ENCODE measurements at regions not wholly inside any gene's neighbourhood (a gene's known extent, or its start where the extent isn't known, plus 50 kb on each side); places are given as distances from the start of the nearest gene placed in this dataset.

- Histone ChIP-seq H3K4me1 (no peaks in the 10 kb centered on the region), H3K36me3 (no peaks in the 10 kb centered on the region), H3K27me3 (no peaks in the 10 kb centered on the region), H3K27ac (no peak overlapping the region), H3K9me3 (no peaks in the 10 kb centered on the region), H3K4me3 (no peak overlapping the region), H3K9ac (ENCODE audit: low read depth in 2 of 2, low read length in 2 of 2) (no peak overlapping the region)
- no peak for DNase-seq
- no peak for TF ChIP-seq CTCF (IDR thresholded peaks at IDR 0.05)
- intact Hi-C loops (cut with DNase I): no loop called here
These were observed 1182.0 kb upstream of the PABPC4L start for GRCh38 chr4:135383356-135384288.

GRCh38 chr4:135382280-135382959 lies 1180.8 kb upstream of the PABPC4L start:
- no peak overlapping the region for H3K9ac ChIP-seq (ENCODE audit: low read depth in 2 of 2, low read length in 2 of 2)
- no peaks in the 10 kb centered on the region for H3K9me3 ChIP-seq
- H3K4me3 ChIP-seq: no peak overlapping the region
- no peak for TF ChIP-seq CTCF (IDR thresholded peaks at IDR 0.05)
- no peaks in the 10 kb centered on the region for H3K36me3 ChIP-seq
- H3K4me1 ChIP-seq: no peaks in the 10 kb centered on the region
- no peaks in the 10 kb centered on the region for H3K27me3 ChIP-seq
- intact Hi-C loops (cut with DNase I): no loop called here
- no peak for DNase-seq
- no peak overlapping the region for H3K27ac ChIP-seq

- no peak for TF ChIP-seq CTCF (IDR thresholded peaks at IDR 0.05)
- Histone ChIP-seq H3K27ac (no peak overlapping the region), H3K4me3 (no peak overlapping the region), H3K9ac (ENCODE audit: low read depth in 2 of 2, low read length in 2 of 2) (no peak overlapping the region), H3K27me3 (no peaks in the 10 kb centered on the region), H3K36me3 (no peaks in the 10 kb centered on the region), H3K4me1 (no peaks in the 10 kb centered on the region), H3K9me3 (no peaks in the 10 kb centered on the region)
- intact Hi-C loops (cut with DNase I): no loop called here
- DNase-seq: no peak
These were observed 1170.5 kb upstream of the PABPC4L start for GRCh38 chr4:135372131-135372530.

GRCh38 chr4:135371137-135371536 lies 1169.5 kb upstream of the PABPC4L start:
- H3K4me1 ChIP-seq: no peaks in the 10 kb centered on the region
- DNase-seq: no peak
- no peaks in the 10 kb centered on the region for H3K36me3 ChIP-seq
- intact Hi-C loops (cut with DNase I): no loop called here
- H3K27ac ChIP-seq: no peak overlapping the region
- no peaks in the 10 kb centered on the region for H3K27me3 ChIP-seq
- no peak overlapping the region for H3K9ac ChIP-seq (ENCODE audit: low read depth in 2 of 2, low read length in 2 of 2)
- H3K9me3 ChIP-seq: no peaks in the 10 kb centered on the region
- no peak for TF ChIP-seq CTCF (IDR thresholded peaks at IDR 0.05)
- H3K4me3 ChIP-seq: no peak overlapping the region

GRCh38 chr4:135368831-135369230 lies 1167.2 kb upstream of the PABPC4L start:
- Histone ChIP-seq H3K36me3 (no peaks in the 10 kb centered on the region), H3K27ac (no peak overlapping the region), H3K4me1 (no peaks in the 10 kb centered on the region), H3K9ac (ENCODE audit: low read depth in 2 of 2, low read length in 2 of 2) (no peak overlapping the region), H3K9me3 (no peaks in the 10 kb centered on the region), H3K27me3 (no peaks in the 10 kb centered on the region), H3K4me3 (no peak overlapping the region)
- no peak for DNase-seq
- TF ChIP-seq CTCF (IDR thresholded peaks at IDR 0.05): no peak
- intact Hi-C loops (cut with DNase I): no loop called here
